MM.1S (cell line): ENCODE measurements at regions not wholly inside any gene's neighbourhood (a gene's known extent, or its start where the extent isn't known, plus 50 kb on each side); places are given as distances from the start of the nearest gene placed in this dataset.

Experiments
- DNase-seq: peaks from one replicate; pipeline ENCODE4 v3.0.0-alpha.2; 2015
- H2AFZ ChIP-seq: fragments of 300-600 bp; sonication (generic); 2 replicates; pipeline ENCODE4 v1.6.0; 2016; ENCODE audit warnings: antibody characterized with exemption, low read length
- H3F3A ChIP-seq: fragments of 300-600 bp; sonication (generic); 2 replicates; pipeline ENCODE4 v1.6.1; 2016; ENCODE audit warnings: mild to moderate bottlenecking, antibody characterized with exemption, low read length, moderate library complexity, mixed read lengths; ENCODE audit not compliant: insufficient read depth
- H3K27ac ChIP-seq: fragments of 300-600 bp; sonication (generic); 2 replicates; pipeline ENCODE4 v1.5.1; 2016; ENCODE audit warnings: mild to moderate bottlenecking, low read length
- H3K27me3 ChIP-seq: fragments of 300-600 bp; sonication (generic); replicated peaks from 2 replicates; pipeline ENCODE4 v1.6.0; 2016; ENCODE audit warnings: low read length; ENCODE audit not compliant: insufficient read depth
- H3K36me3 ChIP-seq: fragments of 300-600 bp; sonication (generic); replicated peaks from 2 replicates; pipeline ENCODE4 v1.6.1; 2016; ENCODE audit warnings: mild to moderate bottlenecking, low read length, mixed read lengths; ENCODE audit not compliant: insufficient read depth
- H3K4me1 ChIP-seq: fragments of 300-600 bp; sonication (generic); 2 replicates; pipeline ENCODE4 v1.6.1; 2016; ENCODE audit warnings: low read length, mixed read lengths
- H3K4me2 ChIP-seq: fragments of 300-600 bp; sonication (generic); 2 replicates; pipeline ENCODE4 v1.6.0; 2016; ENCODE audit warnings: low read depth, low read length
- H3K4me3 ChIP-seq: fragments of 300-600 bp; sonication (generic); 2 replicates; pipeline ENCODE4 v1.5.1; 2016; ENCODE audit warnings: low read length, mixed read lengths
- H3K79me2 ChIP-seq: fragments of 300-600 bp; sonication (generic); 2 replicates; pipeline ENCODE4 v1.6.1; 2016; ENCODE audit warnings: mixed run types, low read length, mixed read lengths
- H3K9ac ChIP-seq: fragments of 300-600 bp; sonication (generic); 2 replicates; pipeline ENCODE4 v1.6.1; 2016; ENCODE audit warnings: low read length, mixed read lengths
- H3K9me2 ChIP-seq: fragments of 300-600 bp; sonication (generic); replicated peaks from 2 replicates; pipeline ENCODE4 v1.6.1; 2016; ENCODE audit warnings: mild to moderate bottlenecking, low read length, mixed read lengths; ENCODE audit not compliant: insufficient read depth
- H3K9me3 ChIP-seq: fragments of 300-600 bp; sonication (generic); replicated peaks from 2 replicates; pipeline ENCODE4 v1.6.1; 2016; ENCODE audit warnings: mild to moderate bottlenecking, low read length, mixed read lengths; ENCODE audit not compliant: insufficient read depth
- H4K20me1 ChIP-seq: fragments of 300-600 bp; sonication (generic); 2 replicates; pipeline ENCODE4 v1.6.1; 2016; ENCODE audit warnings: mild to moderate bottlenecking, low read length, moderate library complexity, mixed read lengths; ENCODE audit not compliant: insufficient read depth
- EZH2 ChIP-seq: fragments of 300-600 bp; sonication (generic); optimal IDR thresholded peaks from 2 replicates; pipeline ENCODE3; 2017; ENCODE audit warnings: low read depth, mild to moderate bottlenecking, antibody characterized with exemption, low read length, mixed read lengths
- EZH2phosphoT487 ChIP-seq: fragments of 300-600 bp; sonication (generic); IDR thresholded peaks from 2 replicates; pipeline ENCODE4 v1.6.1; 2018; ENCODE audit warnings: antibody characterized with exemption, low read length
- TF ChIP-seq, protein P1 (sequence below): fragments of 300-600 bp; sonication (generic); IDR thresholded peaks from 2 replicates; pipeline ENCODE4 v1.5.1; 2016; ENCODE audit warnings: antibody characterized with exemption, low read length, mixed read lengths

- no peak overlapping the region for H3K4me3 ChIP-seq
- no peak for TF ChIP-seq EZH2
- TF ChIP-seq, protein P1, sequence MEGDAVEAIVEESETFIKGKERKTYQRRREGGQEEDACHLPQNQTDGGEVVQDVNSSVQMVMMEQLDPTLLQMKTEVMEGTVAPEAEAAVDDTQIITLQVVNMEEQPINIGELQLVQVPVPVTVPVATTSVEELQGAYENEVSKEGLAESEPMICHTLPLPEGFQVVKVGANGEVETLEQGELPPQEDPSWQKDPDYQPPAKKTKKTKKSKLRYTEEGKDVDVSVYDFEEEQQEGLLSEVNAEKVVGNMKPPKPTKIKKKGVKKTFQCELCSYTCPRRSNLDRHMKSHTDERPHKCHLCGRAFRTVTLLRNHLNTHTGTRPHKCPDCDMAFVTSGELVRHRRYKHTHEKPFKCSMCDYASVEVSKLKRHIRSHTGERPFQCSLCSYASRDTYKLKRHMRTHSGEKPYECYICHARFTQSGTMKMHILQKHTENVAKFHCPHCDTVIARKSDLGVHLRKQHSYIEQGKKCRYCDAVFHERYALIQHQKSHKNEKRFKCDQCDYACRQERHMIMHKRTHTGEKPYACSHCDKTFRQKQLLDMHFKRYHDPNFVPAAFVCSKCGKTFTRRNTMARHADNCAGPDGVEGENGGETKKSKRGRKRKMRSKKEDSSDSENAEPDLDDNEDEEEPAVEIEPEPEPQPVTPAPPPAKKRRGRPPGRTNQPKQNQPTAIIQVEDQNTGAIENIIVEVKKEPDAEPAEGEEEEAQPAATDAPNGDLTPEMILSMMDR, result no peak
- H3K9me3 ChIP-seq, result no peaks in the 10 kb centered on the region
- H4K20me1 ChIP-seq, result no peaks in the 10 kb centered on the region
- H3K4me1 ChIP-seq, result peaks cover 9% of the 10 kb centered on the region; the same call in 1 of the 2 replicates
- no peak overlapping the region for H2AFZ ChIP-seq
- H3F3A ChIP-seq, result no peaks in the 10 kb centered on the region
- no peaks in the 10 kb centered on the region for H3K27me3 ChIP-seq
- DNase-seq, result no peak
- no peaks in the 10 kb centered on the region for H3K79me2 ChIP-seq
- H3K9ac ChIP-seq, result no peak overlapping the region
- H3K36me3 ChIP-seq, result 0 out of 2 replicates have a peak, but pooled peaks cover 4% of the 10 kb centered on the region
- no peaks in the 10 kb centered on the region for H3K9me2 ChIP-seq
- H3K27ac ChIP-seq, result no peak overlapping the region
- no peak overlapping the region for H3K4me2 ChIP-seq
These were observed 442.8 kb upstream of the NECTIN3 start for GRCh38 chr3:110628650-110629301.

- no peaks in the 10 kb centered on the region for H4K20me1 ChIP-seq
- no peaks in the 10 kb centered on the region for H3K27me3 ChIP-seq
- no peaks in the 10 kb centered on the region for H3K9me3 ChIP-seq
- H3K4me1 ChIP-seq, result peaks cover 4% of the 10 kb centered on the region; the same call in 1 of the 2 replicates
- no peaks in the 10 kb centered on the region for H3F3A ChIP-seq
- H3K36me3 ChIP-seq, result no peaks in the 10 kb centered on the region
- no peak for DNase-seq
- H3K27ac ChIP-seq, result no peak overlapping the region
- H3K4me3 ChIP-seq, result no peak overlapping the region
- no peak overlapping the region for H3K9ac ChIP-seq
- no peak overlapping the region for H3K4me2 ChIP-seq
- TF ChIP-seq, protein P1, result no peak
- TF ChIP-seq EZH2 (no peak), EZH2phosphoT487 (no peak)
- no peaks in the 10 kb centered on the region for H3K9me2 ChIP-seq
- H2AFZ ChIP-seq, result no peak overlapping the region
- no peaks in the 10 kb centered on the region for H3K79me2 ChIP-seq
These were observed 441.7 kb upstream of the NECTIN3 start for GRCh38 chr3:110629917-110630316.

- Histone ChIP-seq H4K20me1 (no peaks in the 10 kb centered on the region), H2AFZ (no peak overlapping the region), H3K9me3 (no peaks in the 10 kb centered on the region), H3K79me2 (no peaks in the 10 kb centered on the region), H3K27me3 (no peaks in the 10 kb centered on the region), H3K9me2 (no peaks in the 10 kb centered on the region), H3K9ac (no peak overlapping the region), H3K4me1 (no peaks in the 10 kb centered on the region), H3K4me2 (no peak overlapping the region), H3K27ac (no peak overlapping the region), H3K4me3 (no peak overlapping the region), H3K36me3 (no peaks in the 10 kb centered on the region), H3F3A (no peaks in the 10 kb centered on the region)
- TF ChIP-seq, protein P1, result no peak
- no peak for DNase-seq
These were observed 427.4 kb upstream of the NECTIN3 start for GRCh38 chr3:110644203-110644602.
